Activated CD8-positive, alpha-beta memory T cell treated with anti-CD3 and anti-CD28 coated beads, Interleukin-2, amount 10 ng/mL, durations not matched to agents 7 days and 5 days (primary cell): ENCODE measurements at regions not wholly inside any gene's neighbourhood (a gene's known extent, or its start where the extent isn't known, plus 50 kb on each side); places are given as distances from the start of the nearest gene placed in this dataset.

ENCODE experiments used
- ATAC-seq: fragments of 150-1000 bp; cut with Tn5 transposase; one replicate; pipeline ENCODE4 v1.10.0; 2021; ENCODE audit warnings: moderate library complexity
- CTCF ChIA-PET: fragments of 350-600 bp; sonication (Branson Sonifier 250); formaldehyde crosslinking; loops from one replicate; lab custom pipeline; 2021; ENCODE audit warnings: antibody characterized with exemption; lab: Charles Lee
- DNase-seq: peaks from one replicate; pipeline ENCODE4 v3.0.0-alpha.2; 2020
- H3K27ac Mint-ChIP-seq: one replicate; pipeline ENCODE4 v1.8.0; 2021; ENCODE audit warnings: mild to moderate bottlenecking, mixed read lengths
- H3K27me3 Mint-ChIP-seq: one replicate; pipeline ENCODE4 v1.8.0; 2021; ENCODE audit warnings: mixed read lengths
- H3K36me3 Mint-ChIP-seq: one replicate; pipeline ENCODE4 v1.8.0; 2021; ENCODE audit warnings: mild to moderate bottlenecking, mixed read lengths
- H3K4me1 Mint-ChIP-seq: one replicate; pipeline ENCODE4 v1.8.0; 2021; ENCODE audit warnings: mixed read lengths
- H3K4me3 Mint-ChIP-seq: one replicate; pipeline ENCODE4 v1.8.0; 2021; ENCODE audit warnings: mild to moderate bottlenecking, moderate library complexity, mixed read lengths
- H3K9me3 Mint-ChIP-seq: one replicate; pipeline ENCODE4 v1.8.0; 2022; ENCODE audit warnings: low read depth, mixed read lengths

GRCh38 chr5:53180991-53181390 lies 71.4 kb upstream of the MOCS2 start:
- CTCF ChIA-PET = no interaction called here
- H3K9me3 Mint-ChIP-seq = no peaks in the 10 kb centered on the region
- no peaks in the 10 kb centered on the region for H3K4me1 Mint-ChIP-seq
- H3K4me3 Mint-ChIP-seq = no peak overlapping the region
- peaks cover 13% of the 10 kb centered on the region for H3K27me3 Mint-ChIP-seq
- H3K36me3 Mint-ChIP-seq = no peaks in the 10 kb centered on the region
- no peak for DNase-seq
- ATAC-seq = no peak
- no peak overlapping the region for H3K27ac Mint-ChIP-seq

GRCh38 chr5:53183880-53184279 lies 74.3 kb upstream of the MOCS2 start:
- DNase-seq = no peak
- Mint-ChIP-seq H3K4me3 (no peak overlapping the region), H3K36me3 (no peaks in the 10 kb centered on the region), H3K4me1 (peaks cover 2% of the 10 kb centered on the region), H3K27me3 (peaks cover 5% of the 10 kb centered on the region), H3K27ac (no peak overlapping the region), H3K9me3 (no peaks in the 10 kb centered on the region)
- CTCF ChIA-PET = no interaction called here
- ATAC-seq = no peak

GRCh38 chr5:53191548-53192165 lies 82.1 kb upstream of the MOCS2 start:
- no peak overlapping the region for H3K4me3 Mint-ChIP-seq
- no peak overlapping the region for H3K27ac Mint-ChIP-seq
- H3K9me3 Mint-ChIP-seq = peaks cover 2% of the 10 kb centered on the region
- no peak for ATAC-seq
- no peaks in the 10 kb centered on the region for H3K36me3 Mint-ChIP-seq
- H3K4me1 Mint-ChIP-seq = peaks cover 9% of the 10 kb centered on the region
- CTCF ChIA-PET = no interaction called here
- no peak for DNase-seq
- peaks cover 26% of the 10 kb centered on the region for H3K27me3 Mint-ChIP-seq

GRCh38 chr5:53194086-53194485 lies 84.5 kb upstream of the MOCS2 start:
- DNase-seq = no peak
- peaks cover 32% of the 10 kb centered on the region for H3K27me3 Mint-ChIP-seq
- no peak overlapping the region for H3K4me3 Mint-ChIP-seq
- ATAC-seq = no peak
- no peaks in the 10 kb centered on the region for H3K36me3 Mint-ChIP-seq
- peaks cover 7% of the 10 kb centered on the region for H3K4me1 Mint-ChIP-seq
- no peak overlapping the region for H3K27ac Mint-ChIP-seq
- peaks cover 1% of the 10 kb centered on the region for H3K9me3 Mint-ChIP-seq
- CTCF ChIA-PET = no interaction called here

GRCh38 chr5:53199882-53200281 lies 90.3 kb upstream of the MOCS2 start:
- no peaks in the 10 kb centered on the region for H3K36me3 Mint-ChIP-seq
- no peak overlapping the region for H3K27ac Mint-ChIP-seq
- CTCF ChIA-PET = interaction anchor here (0.6 kb wide), 1 partner anchor 55 kb away, joined by 3 read pairs; no protein-coding TSS in a partner anchor
- no peaks in the 10 kb centered on the region for H3K9me3 Mint-ChIP-seq
- H3K27me3 Mint-ChIP-seq = peaks cover 17% of the 10 kb centered on the region
- no peaks in the 10 kb centered on the region for H3K4me1 Mint-ChIP-seq
- no peak overlapping the region for H3K4me3 Mint-ChIP-seq
- no peak for DNase-seq
- no peak for ATAC-seq

GRCh38 chr5:53200306-53200705 lies 90.7 kb upstream of the MOCS2 start:
- no peak overlapping the region for H3K27ac Mint-ChIP-seq
- H3K4me1 Mint-ChIP-seq = no peaks in the 10 kb centered on the region
- H3K36me3 Mint-ChIP-seq = no peaks in the 10 kb centered on the region
- no peaks in the 10 kb centered on the region for H3K9me3 Mint-ChIP-seq
- DNase-seq = no peak
- no peak overlapping the region for H3K4me3 Mint-ChIP-seq
- no peak for ATAC-seq
- CTCF ChIA-PET = no interaction called here
- H3K27me3 Mint-ChIP-seq = peaks cover 15% of the 10 kb centered on the region

GRCh38 chr5:53201746-53202145 lies 92.2 kb upstream of the MOCS2 start:
- H3K27ac Mint-ChIP-seq = no peak overlapping the region
- no peaks in the 10 kb centered on the region for H3K9me3 Mint-ChIP-seq
- no peak for ATAC-seq
- H3K4me3 Mint-ChIP-seq = no peak overlapping the region
- CTCF ChIA-PET = no interaction called here
- no peak for DNase-seq
- H3K27me3 Mint-ChIP-seq = peaks cover 6% of the 10 kb centered on the region
- no peaks in the 10 kb centered on the region for H3K36me3 Mint-ChIP-seq
- H3K4me1 Mint-ChIP-seq = peaks cover 5% of the 10 kb centered on the region

- CTCF ChIA-PET = no interaction called here
- Mint-ChIP-seq H3K4me1 (peaks cover 6% of the 10 kb centered on the region), H3K4me3 (no peak overlapping the region), H3K36me3 (peaks cover 1% of the 10 kb centered on the region), H3K27ac (no peak overlapping the region), H3K9me3 (no peaks in the 10 kb centered on the region), H3K27me3 (no peaks in the 10 kb centered on the region)
- ATAC-seq = no peak
- DNase-seq = no peak
Measured at GRCh38 chr5:53206562-53206961, 97.0 kb upstream of the MOCS2 start.

- peaks cover 1% of the 10 kb centered on the region for H3K36me3 Mint-ChIP-seq
- no peaks in the 10 kb centered on the region for H3K9me3 Mint-ChIP-seq
- no peak overlapping the region for H3K27ac Mint-ChIP-seq
- H3K4me1 Mint-ChIP-seq = peaks cover under 1% of the 10 kb centered on the region
- no peak overlapping the region for H3K4me3 Mint-ChIP-seq
- no peak for DNase-seq
- peaks cover 2% of the 10 kb centered on the region for H3K27me3 Mint-ChIP-seq
- no peak for ATAC-seq
- CTCF ChIA-PET = no interaction called here
Measured at GRCh38 chr5:53211799-53212198, 102.2 kb upstream of the MOCS2 start.

GRCh38 chr5:53219174-53219573 lies 109.6 kb upstream of the MOCS2 start:
- peaks cover 2% of the 10 kb centered on the region for H3K9me3 Mint-ChIP-seq
- no peak overlapping the region for H3K27ac Mint-ChIP-seq
- CTCF ChIA-PET = no interaction called here
- no peak overlapping the region for H3K4me3 Mint-ChIP-seq
- no peaks in the 10 kb centered on the region for H3K4me1 Mint-ChIP-seq
- H3K36me3 Mint-ChIP-seq = no peaks in the 10 kb centered on the region
- DNase-seq (no peak), ATAC-seq (no peak)
- H3K27me3 Mint-ChIP-seq = peaks cover 6% of the 10 kb centered on the region

GRCh38 chr5:53219610-53220009 lies 110.1 kb upstream of the MOCS2 start:
- CTCF ChIA-PET = no interaction called here
- no peak overlapping the region for H3K4me3 Mint-ChIP-seq
- no peak overlapping the region for H3K27ac Mint-ChIP-seq

GRCh38 chr5:53233645-53234405 lies 124.3 kb upstream of the MOCS2 start:
- Mint-ChIP-seq H3K27ac (no peak overlapping the region), H3K4me3 (no peak overlapping the region), H3K9me3 (no peaks in the 10 kb centered on the region), H3K27me3 (peaks cover 3% of the 10 kb centered on the region), H3K4me1 (no peaks in the 10 kb centered on the region), H3K36me3 (no peaks in the 10 kb centered on the region)
- no peak for DNase-seq
- CTCF ChIA-PET = no interaction called here
- ATAC-seq = no peak

More at GRCh38 chr5:53219610-53220009, 110.1 kb upstream of the MOCS2 start:
- DNase-seq (no peak), ATAC-seq (no peak)
- peaks cover 2% of the 10 kb centered on the region for H3K9me3 Mint-ChIP-seq
- H3K4me1 Mint-ChIP-seq = no peaks in the 10 kb centered on the region
- peaks cover 6% of the 10 kb centered on the region for H3K27me3 Mint-ChIP-seq
- H3K36me3 Mint-ChIP-seq = no peaks in the 10 kb centered on the region

GRCh38 chr5:53236683-53237082 lies 127.1 kb upstream of the MOCS2 start:
- CTCF ChIA-PET = no interaction called here
- Mint-ChIP-seq H3K27ac (no peak overlapping the region), H3K9me3 (no peaks in the 10 kb centered on the region), H3K4me3 (no peak overlapping the region), H3K4me1 (no peaks in the 10 kb centered on the region), H3K27me3 (peaks cover 13% of the 10 kb centered on the region), H3K36me3 (no peaks in the 10 kb centered on the region)
- ATAC-seq = no peak
- DNase-seq = no peak

GRCh38 chr5:53237876-53238275 lies 128.3 kb upstream of the MOCS2 start:
- H3K27ac Mint-ChIP-seq = no peak overlapping the region
- CTCF ChIA-PET = no interaction called here

More at GRCh38 chr5:53237876-53238275, 128.3 kb upstream of the MOCS2 start:
- H3K36me3 Mint-ChIP-seq = no peaks in the 10 kb centered on the region
- no peaks in the 10 kb centered on the region for H3K4me1 Mint-ChIP-seq
- peaks cover 15% of the 10 kb centered on the region for H3K27me3 Mint-ChIP-seq
- no peak overlapping the region for H3K4me3 Mint-ChIP-seq
- no peak for ATAC-seq
- DNase-seq = no peak
- H3K9me3 Mint-ChIP-seq = no peaks in the 10 kb centered on the region
